Chondrocyte (in vitro differentiated cells): ENCODE measurements at regions not wholly inside any gene's neighbourhood (a gene's known extent, or its start where the extent isn't known, plus 50 kb on each side); places are given as distances from the start of the nearest gene placed in this dataset.

Source experiments
- DNase-seq: peaks from one replicate; pipeline ENCODE4 v3.0.0; 2021; ENCODE audit warnings: mixed read lengths, low spot score
- H3K27ac Mint-ChIP-seq: one replicate; pipeline ENCODE4 v1.8.0; 2021; ENCODE audit warnings: mild to moderate bottlenecking, moderate library complexity, mixed read lengths; ENCODE audit not compliant: unreplicated experiment
- H3K27me3 Mint-ChIP-seq: 2 replicates; pipeline ENCODE4 v1.8.0; 2021; ENCODE audit warnings: low read depth, mixed read lengths
- H3K36me3 Mint-ChIP-seq: 2 replicates; pipeline ENCODE4 v1.8.0; 2021; ENCODE audit warnings: low read depth, mixed read lengths
- H3K4me1 Mint-ChIP-seq: 2 replicates; pipeline ENCODE4 v1.8.0; 2021; ENCODE audit warnings: low read depth, mild to moderate bottlenecking, mixed read lengths
- H3K4me3 Mint-ChIP-seq: one replicate; pipeline ENCODE4 v1.8.0; 2021; ENCODE audit warnings: mild to moderate bottlenecking, moderate library complexity, mixed read lengths; ENCODE audit not compliant: unreplicated experiment
- H3K9me3 Mint-ChIP-seq: 2 replicates; pipeline ENCODE4 v1.8.0; 2021; ENCODE audit warnings: low read depth, mixed read lengths
- CTCF ChIP-seq: fragments of 200-600 bp; sonication (generic); IDR thresholded peaks from 2 replicates; pipeline ENCODE4 v1.5.0; 2021; ENCODE audit warnings: antibody characterized with exemption, mild to moderate bottlenecking, moderate library complexity

- no peak for DNase-seq
- H3K4me3 Mint-ChIP-seq = no peak overlapping the region
- no peaks in the 10 kb centered on the region for H3K27me3 Mint-ChIP-seq
- peaks cover 61% of the 10 kb centered on the region for H3K4me1 Mint-ChIP-seq
- no peak for TF ChIP-seq CTCF
- H3K27ac Mint-ChIP-seq = peak overlapping the region; percentile 89
- H3K9me3 Mint-ChIP-seq = no peaks in the 10 kb centered on the region
- peaks cover 6% of the 10 kb centered on the region for H3K36me3 Mint-ChIP-seq
These were observed 68.9 kb downstream of the NCOR2 start for GRCh38 chr12:124498275-124499189.

- H3K36me3 Mint-ChIP-seq = peaks cover 4% of the 10 kb centered on the region
- peaks cover 58% of the 10 kb centered on the region for H3K4me1 Mint-ChIP-seq
- DNase-seq = no peak
- H3K27ac Mint-ChIP-seq = peak overlapping the region; percentile 89
- H3K27me3 Mint-ChIP-seq = no peaks in the 10 kb centered on the region
- no peak for TF ChIP-seq CTCF
- H3K9me3 Mint-ChIP-seq = no peaks in the 10 kb centered on the region
- H3K4me3 Mint-ChIP-seq = peak overlapping the region; percentile 27
These were observed 69.8 kb downstream of the NCOR2 start for GRCh38 chr12:124497658-124498057.

- Mint-ChIP-seq H3K27me3 (no peaks in the 10 kb centered on the region), H3K4me1 (peaks cover 57% of the 10 kb centered on the region), H3K27ac (peak overlapping the region; percentile 89), H3K9me3 (no peaks in the 10 kb centered on the region), H3K4me3 (no peak overlapping the region), H3K36me3 (peaks cover 4% of the 10 kb centered on the region)
- DNase-seq = no peak
- TF ChIP-seq CTCF = no peak
These were observed 70.4 kb downstream of the NCOR2 start for GRCh38 chr12:124497039-124497438.

- Mint-ChIP-seq H3K36me3 (peaks cover 4% of the 10 kb centered on the region), H3K27me3 (no peaks in the 10 kb centered on the region), H3K27ac (peak overlapping the region; percentile 89), H3K4me3 (no peak overlapping the region), H3K4me1 (peaks cover 52% of the 10 kb centered on the region), H3K9me3 (no peaks in the 10 kb centered on the region)
- TF ChIP-seq CTCF = no peak
- DNase-seq = no peak
These were observed 70.8 kb downstream of the NCOR2 start for GRCh38 chr12:124496584-124496983.

GRCh38 chr12:124495194-124495983 is 72.0 kb downstream of the NCOR2 start:
- peaks cover 4% of the 10 kb centered on the region for H3K36me3 Mint-ChIP-seq
- no peak overlapping the region for H3K27ac Mint-ChIP-seq
- DNase-seq = no peak
- H3K9me3 Mint-ChIP-seq = no peaks in the 10 kb centered on the region
- no peak overlapping the region for H3K4me3 Mint-ChIP-seq
- H3K4me1 Mint-ChIP-seq = peaks cover 40% of the 10 kb centered on the region
- TF ChIP-seq CTCF = no peak
- no peaks in the 10 kb centered on the region for H3K27me3 Mint-ChIP-seq
